HG03064 (cell line): ENCODE measurements at regions not wholly inside any gene's neighbourhood (a gene's known extent, or its start where the extent isn't known, plus 50 kb on each side); places are given as distances from the start of the nearest gene placed in this dataset.

Source experiments
- ATAC-seq: cut with Tn5 transposase; IDR thresholded peaks from one replicate; pipeline ENCODE4 v1.9.1; 2021; ENCODE audit warnings: low read depth; ENCODE audit not compliant: unreplicated experiment

DNA sequence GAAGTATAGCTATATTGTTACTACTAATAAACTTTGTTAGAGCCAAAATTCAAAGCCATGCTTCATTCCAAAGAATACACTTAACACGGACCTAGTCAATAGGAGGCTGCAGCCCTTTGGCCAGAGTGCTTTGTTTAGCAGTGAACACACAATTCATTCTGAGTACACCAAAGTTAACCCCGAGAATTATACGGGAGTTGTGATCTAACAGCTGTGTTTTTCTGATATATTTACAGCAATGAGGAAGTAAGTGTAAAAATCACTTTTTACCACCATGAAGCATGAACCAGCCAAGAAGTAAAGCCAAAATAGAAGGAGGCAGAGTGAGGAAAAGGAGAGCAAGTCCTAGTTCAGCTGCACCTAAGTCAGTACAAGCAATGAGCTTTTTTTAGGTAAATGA, 156.8 kb upstream of the PDE3A start:
- ATAC-seq = no peak

DNA sequence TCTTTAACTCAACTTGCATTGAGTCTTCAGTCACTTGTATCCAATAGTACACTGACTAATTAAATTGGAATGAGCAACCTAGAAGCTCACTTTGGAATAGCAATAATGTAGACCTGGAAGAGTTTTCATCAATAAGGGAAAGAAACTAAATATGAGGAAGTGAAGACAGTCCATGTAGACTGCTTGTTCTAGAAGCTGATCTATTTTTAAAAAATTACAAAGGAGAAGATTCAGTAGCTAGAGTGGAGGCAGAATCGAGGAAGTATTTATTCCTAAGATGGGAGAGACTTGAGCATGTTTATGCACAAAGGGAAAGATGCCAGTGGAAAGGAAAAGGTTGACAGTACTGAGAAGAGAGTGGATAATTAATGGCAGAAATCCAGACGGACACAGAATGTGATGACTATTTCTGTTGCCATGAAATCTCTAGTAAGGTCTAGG, 156.3 kb upstream of the PDE3A start:
- no peak for ATAC-seq

DNA sequence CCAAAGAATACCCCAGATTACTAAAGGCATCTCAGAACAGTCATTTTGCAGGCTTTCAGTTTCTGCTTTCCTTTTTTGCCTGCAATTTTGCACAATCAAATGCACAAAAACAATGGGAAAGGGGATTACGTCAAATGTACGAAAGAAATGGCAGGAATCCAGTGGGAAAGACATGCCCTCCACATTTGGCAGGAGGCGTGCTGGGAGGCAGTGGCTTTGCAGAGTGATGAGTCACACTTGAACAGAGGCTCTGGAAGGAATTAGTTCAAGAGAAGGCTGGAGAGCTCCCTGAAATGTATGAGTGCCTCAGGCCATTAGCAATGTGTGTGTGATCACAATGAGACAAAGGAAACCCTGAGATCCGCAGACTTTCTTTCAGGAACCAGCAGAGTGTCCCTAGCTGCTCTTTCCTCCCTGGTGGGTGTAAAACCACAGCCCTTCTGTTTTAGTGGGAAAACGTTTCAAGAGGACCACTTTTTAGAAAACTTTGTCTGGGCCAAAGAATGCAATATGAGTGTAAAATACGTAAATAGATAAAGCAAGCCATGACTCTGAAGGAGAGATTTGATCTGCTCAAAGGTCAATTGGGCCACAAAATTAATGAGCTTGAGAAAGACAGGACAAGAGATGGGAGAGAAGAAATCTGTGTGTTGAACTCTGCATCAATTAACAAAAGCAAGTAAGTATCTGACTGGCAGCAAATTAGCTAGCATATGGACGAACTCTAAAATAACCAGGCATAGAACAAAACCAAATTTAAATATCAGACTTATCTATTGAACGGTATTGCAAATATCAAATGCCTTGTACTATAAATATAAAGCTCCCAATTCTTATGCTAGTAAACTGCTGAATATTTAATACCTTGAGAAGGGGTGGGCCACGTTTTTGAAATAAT, 155.4 kb upstream of the PDE3A start:
- no peak for ATAC-seq

DNA sequence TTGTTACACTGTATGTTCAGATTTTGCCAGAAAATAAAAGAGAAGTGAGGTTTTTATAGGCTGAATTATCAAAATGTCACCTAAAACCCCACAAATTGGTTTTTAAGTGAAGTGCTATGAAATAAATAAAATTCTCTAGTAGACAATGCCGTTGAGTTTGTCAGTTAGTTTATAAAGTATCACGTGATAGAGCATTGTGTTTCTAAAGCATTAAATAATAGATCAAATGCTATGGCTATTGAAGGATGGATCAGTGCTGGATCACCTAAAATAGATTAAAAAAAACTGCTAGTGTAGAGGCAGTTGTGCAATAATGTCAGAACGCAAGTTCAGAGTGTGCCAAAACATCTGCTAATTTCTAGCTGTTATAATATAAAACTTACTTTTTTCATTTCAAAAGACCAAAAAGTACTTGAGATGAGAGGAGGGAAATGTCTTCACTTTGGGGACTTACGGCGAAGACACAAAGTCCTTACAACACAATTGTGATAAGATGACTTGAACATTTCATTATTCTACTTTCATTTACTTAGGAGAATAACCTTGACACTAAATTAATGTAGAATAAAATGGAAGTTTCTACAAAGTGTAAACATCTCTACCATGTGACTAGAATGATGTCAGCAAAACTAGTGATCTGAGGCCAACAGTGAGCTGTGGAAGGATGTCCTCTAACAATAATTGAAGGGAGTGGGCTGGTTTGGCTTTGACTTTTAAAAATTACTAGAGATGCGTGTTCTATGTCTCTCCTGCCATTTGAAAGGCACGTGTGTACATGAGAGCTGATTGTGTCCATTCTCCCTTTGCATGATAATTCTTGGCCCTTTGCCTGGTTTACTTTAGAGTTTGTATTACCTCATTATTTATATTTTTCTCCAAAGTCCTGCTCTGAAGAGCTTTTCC, 154.4 kb upstream of the PDE3A start:
- ATAC-seq = no peak

DNA sequence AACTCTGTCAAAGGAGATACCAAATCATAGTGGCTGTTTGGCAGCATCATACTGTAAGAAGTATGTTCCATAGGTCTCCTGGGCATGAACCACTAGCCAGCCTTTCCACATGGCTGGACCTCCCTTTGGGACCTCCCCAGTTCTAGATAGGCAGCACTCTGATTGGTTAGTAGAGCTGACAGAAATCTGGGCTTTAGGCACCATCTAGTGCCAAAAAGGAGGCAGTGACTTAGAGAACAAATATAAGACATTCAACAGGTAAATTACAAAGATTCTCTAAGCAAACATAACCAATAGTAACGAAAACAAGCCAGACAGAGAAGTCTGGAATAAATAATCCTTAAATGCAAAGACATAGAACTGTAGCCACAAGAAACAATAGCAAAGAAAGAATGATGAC, 148.0 kb upstream of the PDE3A start:
- no peak for ATAC-seq

DNA sequence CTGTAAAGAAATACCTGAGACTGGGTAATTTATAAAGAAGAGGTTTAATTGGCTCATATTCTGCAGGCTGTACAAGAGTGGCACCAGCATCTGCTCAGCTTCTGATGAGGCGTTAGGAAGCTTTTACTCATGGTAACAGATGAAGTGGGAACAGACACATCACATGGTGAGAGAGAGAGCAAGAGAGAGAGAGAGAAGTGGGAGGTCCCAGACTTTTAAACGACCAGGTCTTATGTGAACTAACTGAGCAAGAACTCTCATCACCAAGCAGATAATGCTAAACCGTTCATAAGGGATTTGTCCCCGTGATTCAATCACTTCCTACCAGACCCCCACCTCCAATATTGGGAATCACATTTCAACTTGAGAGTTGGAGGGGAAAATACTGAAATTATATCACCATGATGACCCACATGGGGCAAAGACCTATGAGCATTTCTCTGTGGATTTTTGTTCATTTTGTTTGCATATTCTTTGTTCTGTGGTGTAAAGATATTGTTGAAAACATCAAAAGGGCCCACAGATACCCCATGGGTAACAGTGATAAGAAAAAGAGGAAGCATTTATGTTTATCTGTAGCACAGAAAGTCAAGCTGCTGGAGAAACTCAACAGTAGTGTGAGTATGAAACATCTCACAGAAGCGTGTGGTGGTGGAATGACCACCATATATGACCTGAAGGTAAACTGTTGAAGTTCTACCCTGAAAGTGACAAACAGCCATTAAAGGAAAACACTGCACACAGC, 135.2 kb upstream of the PDE3A start:
- no peak for ATAC-seq

DNA sequence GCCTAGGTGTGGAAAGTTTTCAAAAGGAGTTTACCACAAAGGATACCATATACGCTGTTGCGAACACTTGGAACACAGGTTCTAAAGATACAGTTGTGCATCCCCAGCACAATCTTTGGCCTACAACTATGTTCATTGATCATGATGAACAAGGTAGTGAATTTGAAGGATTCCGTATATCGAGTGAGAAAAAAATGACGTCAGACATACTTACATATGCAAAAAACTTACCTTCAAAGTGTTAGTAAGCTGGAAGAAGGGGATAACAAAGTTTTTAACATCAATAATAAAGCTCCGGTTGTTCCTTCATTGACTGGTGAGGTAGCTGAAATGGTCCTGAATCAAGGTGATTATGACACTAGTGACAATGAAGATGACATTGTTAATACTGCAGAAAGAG, 133.9 kb upstream of the PDE3A start:
- no peak for ATAC-seq

DNA sequence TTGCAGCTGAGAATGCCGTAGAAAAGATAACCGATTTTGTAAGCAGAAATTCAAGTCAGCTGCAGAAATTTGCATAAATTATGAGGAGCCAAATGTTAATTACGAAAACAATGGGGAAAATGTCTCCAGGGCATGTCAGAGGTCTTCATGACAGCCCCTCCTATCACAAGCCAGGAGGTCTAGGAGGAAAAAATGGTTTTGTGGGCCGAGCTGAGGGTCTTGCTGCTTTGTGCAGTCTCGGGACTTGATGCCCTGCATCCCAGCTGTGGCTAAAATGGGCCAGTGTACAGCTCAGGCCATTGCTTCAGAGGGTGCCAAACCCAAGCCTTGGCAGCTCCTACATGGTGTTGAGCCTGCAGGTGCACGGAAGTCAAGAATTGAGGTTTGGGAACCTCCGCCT, 131.2 kb upstream of the PDE3A start:
- no peak for ATAC-seq

DNA sequence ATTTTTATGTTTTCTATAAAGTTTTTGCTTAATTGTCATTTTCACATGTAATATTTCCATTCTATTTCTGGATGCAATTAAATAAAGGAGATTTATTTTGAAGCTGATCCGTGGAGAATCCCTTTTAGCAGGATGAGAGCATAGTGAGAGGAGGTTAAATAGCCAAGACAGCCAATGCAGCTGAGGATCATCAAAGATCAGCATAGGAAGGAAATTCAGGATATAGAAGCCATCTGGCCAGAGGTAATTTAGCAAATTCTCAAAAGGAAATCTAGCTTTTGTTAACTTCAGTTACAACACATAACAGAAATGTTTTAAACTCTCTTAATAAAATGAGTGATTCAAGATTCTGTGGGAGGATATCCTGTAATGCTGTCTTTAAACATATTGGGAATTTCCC, 122.8 kb upstream of the PDE3A start:
- ATAC-seq = no peak

DNA sequence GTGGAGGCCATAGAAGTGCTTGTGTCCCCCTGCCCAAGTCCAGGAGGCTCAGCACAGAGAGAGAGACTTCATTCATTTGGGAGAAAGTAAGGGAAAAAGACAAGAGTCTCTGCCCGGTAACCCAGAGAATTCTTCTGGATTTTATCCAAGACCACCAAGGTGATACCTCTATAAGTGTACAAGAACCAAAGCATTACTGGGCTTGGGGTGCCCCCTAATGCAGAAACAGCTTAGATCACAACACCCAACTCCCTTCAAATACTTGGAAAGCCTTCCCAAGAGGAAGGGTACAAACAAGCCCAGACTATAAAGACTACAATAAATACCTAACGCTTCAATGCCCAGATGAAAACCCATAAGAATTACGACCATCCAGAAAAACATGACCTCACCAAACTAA, 119.7 kb upstream of the PDE3A start:
- ATAC-seq = no peak

DNA sequence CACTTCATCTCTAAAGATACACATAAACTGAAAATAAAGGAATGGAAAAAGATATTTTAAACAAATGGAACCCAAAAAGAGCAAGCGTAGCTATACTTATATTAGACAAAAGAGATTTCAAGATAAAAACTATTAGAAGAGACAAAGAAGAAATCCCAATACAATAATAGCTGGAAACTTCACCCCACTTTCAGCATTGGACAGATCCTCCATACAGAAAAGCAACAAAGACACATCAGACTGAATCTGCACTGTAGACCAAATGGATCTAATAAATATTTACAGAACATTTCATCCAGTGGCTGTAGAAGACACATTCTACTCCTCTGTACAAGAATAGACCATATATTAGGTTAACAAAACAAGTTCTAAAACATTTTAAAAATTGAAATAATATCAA, 117.6 kb upstream of the PDE3A start:
- no peak for ATAC-seq

DNA sequence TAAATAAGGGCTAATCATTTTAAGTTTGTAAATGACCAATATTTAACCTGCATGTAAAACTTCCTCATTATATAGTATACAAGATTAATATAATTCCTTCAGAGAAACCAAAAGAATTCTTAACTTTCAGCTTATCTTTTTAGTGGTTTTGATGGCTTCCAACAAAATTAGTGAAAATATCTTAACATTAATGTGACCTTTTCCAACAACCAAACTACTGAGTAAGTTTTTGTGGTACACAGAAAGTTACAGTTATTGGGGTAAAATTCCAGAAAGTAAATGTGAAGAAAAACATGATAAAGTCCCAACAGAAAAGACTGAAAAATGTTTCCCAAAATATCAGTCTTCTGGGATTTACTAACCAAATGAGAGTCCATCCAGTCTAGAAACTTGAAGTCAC, 111.0 kb upstream of the PDE3A start:
- ATAC-seq = no peak

DNA sequence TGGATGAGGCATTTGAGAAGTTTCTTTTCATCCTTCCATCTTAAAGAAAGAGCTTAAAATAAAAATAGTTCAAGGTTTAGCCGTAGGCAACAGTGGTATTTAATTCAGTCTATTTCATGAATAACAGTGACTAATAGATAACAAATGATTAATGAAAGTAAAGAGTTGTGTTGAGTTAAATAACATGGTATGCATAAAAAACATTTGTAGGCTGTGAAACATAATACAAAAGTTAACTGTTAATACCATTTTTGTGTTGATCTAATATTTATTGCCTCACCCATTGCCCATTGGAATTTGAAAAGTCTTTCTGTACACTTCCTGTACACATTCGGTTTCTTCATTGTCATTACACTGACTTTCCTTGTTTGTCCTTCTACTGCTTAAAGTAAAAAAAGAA, 108.6 kb upstream of the PDE3A start:
- ATAC-seq = no peak

DNA sequence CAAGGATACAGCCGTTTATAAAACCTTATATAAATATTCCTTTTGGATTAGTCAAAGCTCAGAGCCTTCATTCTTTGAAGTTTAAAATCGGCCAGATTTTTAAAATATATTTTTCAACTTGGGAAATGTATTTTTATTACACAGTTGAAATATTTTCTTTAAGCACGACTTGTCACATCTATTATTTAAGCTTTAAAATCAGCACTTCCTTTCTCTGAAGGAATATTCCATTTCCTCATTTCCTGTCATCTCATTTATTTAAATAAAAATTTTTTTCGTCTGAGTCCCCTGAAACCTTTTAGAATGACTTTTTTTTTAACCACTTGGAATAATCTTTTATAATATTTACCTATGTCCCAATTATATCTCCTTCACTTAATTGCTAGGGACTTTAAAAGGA, 107.5 kb upstream of the PDE3A start:
- ATAC-seq = no peak

DNA sequence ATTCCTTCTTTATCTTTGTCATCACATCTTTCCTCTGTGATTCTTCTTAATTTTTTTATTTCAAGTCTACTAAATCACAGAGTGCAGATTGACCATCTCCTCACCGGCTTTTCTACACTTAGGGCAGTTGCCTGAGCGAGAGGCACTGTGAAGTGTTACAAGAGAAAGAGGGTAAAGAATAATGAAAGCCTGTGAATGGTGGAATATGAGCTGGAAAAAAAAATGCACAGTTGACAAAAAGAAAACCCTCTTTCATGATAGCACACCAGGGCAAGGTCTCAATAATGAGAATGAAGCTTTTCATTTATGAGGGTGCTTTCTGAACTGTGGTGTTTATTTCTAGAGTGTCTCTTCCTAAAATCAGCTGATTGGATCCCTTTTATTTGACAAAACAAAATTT, 106.2 kb upstream of the PDE3A start:
- ATAC-seq = no peak

DNA sequence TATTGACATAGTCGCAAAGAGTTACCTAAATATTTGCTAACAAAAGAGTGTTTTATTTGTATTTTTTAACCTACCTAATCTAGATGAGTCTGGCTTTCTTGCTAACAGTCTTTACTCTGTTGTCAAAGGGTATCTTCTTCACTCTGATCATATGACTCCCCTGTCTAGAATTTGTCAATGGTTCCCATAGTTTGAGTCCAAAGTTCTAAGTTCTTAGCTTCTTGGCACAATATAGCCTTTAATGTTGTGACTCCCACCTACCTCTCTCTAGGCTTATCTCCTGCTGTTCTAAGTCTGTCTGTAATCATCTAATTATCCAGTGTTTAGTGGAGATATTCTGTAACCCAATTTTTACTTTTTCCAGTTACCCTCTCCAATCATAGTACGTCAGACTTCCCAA, 104.3 kb upstream of the PDE3A start:
- no peak for ATAC-seq

DNA sequence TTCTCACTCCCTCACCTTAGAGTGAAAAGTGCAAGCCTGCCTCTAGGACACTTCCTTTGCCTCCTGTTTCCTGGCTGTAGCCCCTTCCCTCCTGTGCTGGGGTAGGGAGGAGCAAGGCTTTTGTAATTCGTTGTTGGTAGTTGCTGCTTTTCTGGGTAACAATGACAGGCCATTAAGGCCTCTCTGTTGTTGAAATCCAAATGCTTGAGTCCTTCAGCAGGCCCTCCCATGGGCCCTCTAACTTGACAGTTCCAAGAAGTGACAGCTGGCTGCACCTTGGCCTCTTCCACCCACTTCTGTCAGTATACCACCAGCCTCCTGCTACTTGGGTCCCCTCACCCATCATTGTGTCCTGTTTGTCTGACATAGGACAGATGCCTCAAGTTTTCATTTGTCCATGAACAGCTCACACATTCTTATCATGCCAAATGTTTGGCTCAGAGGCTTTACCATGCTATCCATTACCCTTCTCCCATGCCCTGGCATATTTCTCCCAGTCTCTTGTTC, 103.7 kb upstream of the PDE3A start:
- no peak for ATAC-seq

DNA sequence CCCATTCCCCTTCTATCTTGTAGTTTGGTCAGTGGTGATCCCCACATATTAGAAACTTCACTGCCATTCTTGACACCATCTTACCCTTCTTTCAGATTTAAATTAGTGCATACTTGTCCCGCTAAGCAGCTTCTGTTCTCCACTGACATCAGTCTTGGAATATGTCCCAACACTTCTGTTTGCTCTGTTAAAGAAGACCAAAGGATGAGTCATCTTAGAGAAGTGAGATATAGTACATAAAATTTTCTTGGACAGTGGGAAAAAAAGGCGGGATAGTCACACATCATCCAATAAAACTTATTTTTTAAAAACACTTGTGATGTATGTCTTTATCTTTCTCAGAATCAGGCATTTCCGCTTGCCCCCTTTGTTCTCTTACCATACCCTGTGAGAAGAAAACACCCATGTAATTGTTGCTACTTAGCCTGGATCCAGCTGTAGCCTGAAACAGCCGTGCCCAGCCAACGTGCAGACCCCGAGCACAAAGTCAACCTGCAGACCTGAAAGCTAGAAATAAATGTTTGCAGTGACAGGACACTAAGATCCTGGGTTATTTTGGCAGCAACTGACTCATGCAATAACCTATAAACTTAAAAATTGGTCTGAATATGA, 100.1 kb upstream of the PDE3A start:
- no peak for ATAC-seq

DNA sequence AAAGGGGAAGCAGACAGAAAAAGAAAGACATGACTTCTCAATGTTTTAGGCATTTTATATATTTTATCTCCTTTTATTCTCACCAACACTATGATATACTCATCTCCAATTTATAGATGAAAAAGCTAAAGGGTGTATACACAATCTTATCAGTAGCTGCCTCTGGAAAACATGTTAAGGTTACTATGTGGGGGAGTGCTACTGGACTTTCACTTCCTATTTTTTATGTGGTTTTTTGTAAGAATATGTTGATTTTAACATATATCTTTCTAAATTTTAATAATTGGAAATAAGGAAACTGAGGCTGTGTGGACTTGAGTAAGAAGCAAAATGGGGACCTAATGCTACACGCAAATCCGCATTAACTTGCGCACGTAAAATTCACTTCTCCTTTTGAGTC, 99.6 kb upstream of the PDE3A start:
- no peak for ATAC-seq

DNA sequence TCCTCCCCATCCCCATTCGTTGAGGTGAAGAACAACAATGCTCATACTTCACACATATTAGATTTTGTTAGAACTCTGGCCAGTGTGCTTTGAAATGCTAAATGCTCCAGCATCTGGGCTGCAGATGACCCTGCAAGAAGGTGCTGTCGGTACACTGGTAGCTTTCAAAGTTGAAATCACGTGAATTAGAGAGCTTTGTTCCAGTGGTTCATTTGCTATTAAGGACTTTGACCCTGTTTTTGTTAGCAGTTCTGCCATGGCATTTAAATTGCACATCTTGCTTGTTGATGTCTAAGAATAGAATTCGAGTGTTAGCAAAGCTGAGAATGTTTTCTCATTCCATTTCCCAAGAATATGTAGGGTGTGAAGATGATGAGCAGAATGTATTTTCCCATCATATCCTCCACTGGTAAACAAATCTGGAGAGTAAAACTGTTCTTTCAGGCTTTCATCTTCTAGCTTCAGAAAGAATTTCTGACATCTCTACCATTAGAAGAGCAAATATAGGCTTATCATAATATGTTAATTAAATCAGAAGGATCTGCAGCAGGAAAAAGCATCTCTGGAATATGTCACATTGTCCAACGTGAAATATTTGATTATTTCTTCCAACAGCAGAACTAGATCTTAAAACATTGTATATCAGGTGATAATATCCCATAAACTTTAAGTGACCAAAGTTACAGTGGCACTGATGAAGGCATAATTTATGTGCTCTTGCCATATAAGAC, 98.8 kb upstream of the PDE3A start:
- ATAC-seq = no peak
